H4 (cell line): ENCODE measurements at regions not wholly inside any gene's neighbourhood (a gene's known extent, or its start where the extent isn't known, plus 50 kb on each side); places are given as distances from the start of the nearest gene placed in this dataset.
"Not testable (repeated sequence)": the region's sequence is repeated elsewhere in the genome, so short reads cannot be mapped to it uniquely, and the experiment has no call there.

ENCODE experiments used
- DNase-seq: peaks from one replicate; pipeline ENCODE4 v3.0.0-alpha.2; 2015; ENCODE audit warnings: low spot score

- DNase-seq, result no peak
Observed at GRCh38 chr5:16987776-16988175, 51.7 kb upstream of the MYO10 start.

GRCh38 chr5:16990817-16991520 lies 54.9 kb upstream of the MYO10 start:
- not testable (repeated sequence) for DNase-seq

GRCh38 chr5:16992006-16992405 lies 55.9 kb upstream of the MYO10 start:
- peak; percentile 97 for DNase-seq

GRCh38 chr5:16992444-16992843 lies 56.4 kb upstream of the MYO10 start:
- peak; percentile 96 for DNase-seq

GRCh38 chr5:16994565-16994964 lies 58.5 kb upstream of the MYO10 start:
- no peak for DNase-seq

- DNase-seq, result no peak
Observed at GRCh38 chr5:16995372-16995771, 59.3 kb upstream of the MYO10 start.

- peak; percentile 97 for DNase-seq
Observed at GRCh38 chr5:17000291-17000939, 64.3 kb upstream of the MYO10 start.

- DNase-seq, result no peak
Observed at GRCh38 chr5:17001428-17001827, 65.3 kb upstream of the MYO10 start.

GRCh38 chr5:17004441-17005106 lies 68.5 kb upstream of the MYO10 start:
- no peak for DNase-seq

GRCh38 chr5:17005107-17005828 lies 69.2 kb upstream of the MYO10 start:
- DNase-seq, result no peak

GRCh38 chr5:17012289-17012688 lies 76.2 kb upstream of the MYO10 start:
- peak; percentile 55 for DNase-seq

GRCh38 chr5:17014686-17015085 lies 78.6 kb upstream of the MYO10 start:
- no peak for DNase-seq

GRCh38 chr5:17018871-17019270 lies 82.8 kb upstream of the MYO10 start:
- no peak for DNase-seq

- no peak for DNase-seq
Observed at GRCh38 chr5:17019324-17019723, 83.2 kb upstream of the MYO10 start.

- DNase-seq, result no peak
Observed at GRCh38 chr5:17020678-17021601, 84.9 kb upstream of the MYO10 start.

GRCh38 chr5:17021602-17021932 lies 85.5 kb upstream of the MYO10 start:
- DNase-seq, result no peak

GRCh38 chr5:17022296-17022695 lies 86.2 kb upstream of the MYO10 start:
- DNase-seq, result no peak

GRCh38 chr5:17024686-17025180 lies 88.6 kb upstream of the MYO10 start:
- peak; percentile 80 for DNase-seq

GRCh38 chr5:17031659-17032277 lies 95.7 kb upstream of the MYO10 start:
- not testable (repeated sequence) for DNase-seq

- not testable (repeated sequence) for DNase-seq
Observed at GRCh38 chr5:17032314-17032985, 96.4 kb upstream of the MYO10 start.
